KOPT-K1 (cell line): ENCODE measurements at regions not wholly inside any gene's neighbourhood (a gene's known extent, or its start where the extent isn't known, plus 50 kb on each side); places are given as distances from the start of the nearest gene placed in this dataset.
"Not testable (repeated sequence)": the region's sequence is repeated elsewhere in the genome, so short reads cannot be mapped to it uniquely, and the experiment has no call there.

Source experiments
- H3K27ac ChIP-seq: fragments of 200-600 bp; sonication (generic); 2 replicates; pipeline ENCODE4 v1.5.1; 2016; ENCODE audit warnings: antibody characterized with exemption, mild to moderate bottlenecking, low read depth, low read length; ENCODE audit not compliant: poor library complexity, severe bottlenecking
- H3K36me3 ChIP-seq: fragments of 200-600 bp; sonication (generic); 2 replicates; pipeline ENCODE4 v1.5.1; 2017; ENCODE audit warnings: antibody characterized with exemption, mild to moderate bottlenecking, low read length, moderate library complexity; ENCODE audit not compliant: insufficient read depth
- H3K9me3 ChIP-seq: fragments of 200-600 bp; sonication (generic); 2 replicates; pipeline ENCODE4 v1.5.1; 2017; ENCODE audit warnings: antibody characterized with exemption, low read length, mild to moderate bottlenecking; ENCODE audit not compliant: insufficient read depth, poor library complexity, severe bottlenecking

DNA sequence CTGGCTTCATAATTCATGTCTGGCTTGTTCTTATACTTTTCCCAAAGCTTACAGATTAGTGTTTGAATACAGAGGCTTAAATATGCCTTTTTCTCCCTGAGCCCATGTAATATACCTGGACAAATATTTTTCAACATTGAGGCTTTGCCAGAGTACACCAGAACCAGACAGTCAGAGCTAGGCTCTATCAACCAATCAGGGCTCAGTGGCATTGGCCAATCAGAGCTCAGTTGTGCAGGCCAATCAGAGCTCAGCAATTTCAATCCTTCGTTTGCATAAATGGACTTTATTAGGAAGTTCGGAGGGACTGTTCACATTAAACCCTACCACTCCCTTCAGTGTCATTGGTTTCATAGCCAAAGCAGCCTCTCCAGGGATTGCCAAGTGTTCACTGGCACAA lies 51.2 kb upstream of the TMSB15B start:
- H3K9me3 ChIP-seq: peaks cover 28% of the 10 kb centered on the region
- no peak overlapping the region for H3K27ac ChIP-seq
- H3K36me3 ChIP-seq: peaks cover 17% of the 10 kb centered on the region; the same call in 1 of the 2 replicates

DNA sequence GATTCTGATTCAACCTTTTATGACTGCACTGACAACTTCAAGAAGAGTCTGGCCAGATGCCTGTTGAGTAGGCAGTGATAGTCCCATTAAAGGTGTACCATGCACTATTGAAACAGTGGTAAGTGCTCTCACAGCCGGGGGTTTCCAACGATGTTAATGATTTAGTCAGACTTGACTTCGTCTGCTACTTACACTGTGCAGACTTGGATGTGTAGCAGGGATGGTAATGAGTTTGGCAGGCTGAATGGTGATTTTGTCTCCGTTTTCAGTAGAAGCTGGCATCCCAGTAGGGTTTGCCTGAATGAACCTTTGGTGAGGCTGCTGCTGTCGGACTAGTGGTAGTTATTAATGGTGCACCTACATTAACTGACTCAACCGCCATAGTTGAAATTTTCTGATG lies 52.0 kb upstream of the TMSB15B start:
- peaks cover 28% of the 10 kb centered on the region for H3K9me3 ChIP-seq
- H3K27ac ChIP-seq: no peak overlapping the region
- peaks cover 17% of the 10 kb centered on the region; the same call in 1 of the 2 replicates for H3K36me3 ChIP-seq

DNA sequence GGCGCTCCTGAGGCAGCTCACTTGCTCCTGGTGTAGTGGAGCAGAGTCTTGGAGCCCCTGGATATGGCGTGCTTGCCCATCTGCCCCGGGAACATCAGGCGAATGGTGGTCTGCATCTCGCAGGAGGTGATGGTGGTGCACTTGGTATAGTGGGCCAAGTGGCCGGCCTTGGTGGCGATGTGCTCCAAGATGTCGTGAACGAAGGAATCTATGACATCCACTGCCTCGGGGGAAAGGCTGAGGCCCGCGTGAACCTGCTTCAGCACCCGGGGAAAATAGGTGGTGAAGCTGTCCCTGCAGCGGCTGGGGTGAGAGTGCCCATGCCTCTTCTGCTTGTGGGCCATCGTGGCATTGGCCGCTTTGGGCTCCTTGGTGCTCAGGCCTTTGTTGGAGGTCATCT lies 58.1 kb upstream of the TMSB15B start:
- H3K36me3 ChIP-seq: peaks cover 6% of the 10 kb centered on the region; the same call in 1 of the 2 replicates
- H3K27ac ChIP-seq: no peak overlapping the region
- H3K9me3 ChIP-seq: peaks cover 36% of the 10 kb centered on the region

DNA sequence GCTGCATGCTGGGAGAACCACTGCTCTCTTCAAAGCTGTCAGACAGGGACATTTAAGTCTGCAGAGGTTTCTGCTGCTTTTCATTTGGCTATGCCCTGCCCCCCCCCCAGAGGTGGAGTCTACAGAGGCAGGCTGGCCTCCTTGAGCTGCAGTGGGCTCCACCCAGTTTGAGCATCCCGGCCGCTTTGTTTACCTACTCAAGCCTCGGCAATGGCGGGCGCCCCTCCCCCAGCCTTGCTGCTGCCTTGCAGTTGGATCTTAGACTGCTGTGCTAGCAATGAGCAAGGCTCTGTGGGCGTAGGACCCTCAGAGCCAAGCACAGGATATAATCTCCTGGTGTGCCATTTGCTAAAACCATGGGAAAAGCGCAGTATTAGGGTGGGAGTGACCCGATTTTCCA lies 59.8 kb upstream of the TMSB15B start:
- H3K36me3 ChIP-seq, H3K27ac ChIP-seq: not testable (repeated sequence)
- H3K9me3 ChIP-seq: peaks cover 33% of the 10 kb centered on the region

DNA sequence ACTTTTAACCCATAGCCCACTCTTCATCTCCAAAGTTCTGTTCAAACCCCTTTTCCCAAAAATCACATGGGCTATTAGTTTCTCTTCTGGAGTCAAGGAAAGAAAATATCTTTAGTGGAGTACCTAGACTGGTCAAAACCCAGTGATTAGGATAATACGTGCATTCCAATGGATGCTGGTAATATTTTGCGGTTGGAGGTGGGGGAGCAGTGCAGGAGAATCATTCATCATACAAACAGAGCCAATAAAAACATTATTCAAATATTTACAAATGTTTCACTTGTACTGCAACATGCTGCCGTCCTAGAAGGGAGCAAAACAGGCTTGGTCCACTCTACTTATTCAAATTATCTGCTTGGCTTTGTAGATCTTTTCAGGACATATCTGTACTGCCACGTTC lies 57.2 kb upstream of the RAB9B start:
- H3K36me3 ChIP-seq: no peaks in the 10 kb centered on the region
- peak overlapping the region; percentile 49 for H3K27ac ChIP-seq
- no peaks in the 10 kb centered on the region for H3K9me3 ChIP-seq

DNA sequence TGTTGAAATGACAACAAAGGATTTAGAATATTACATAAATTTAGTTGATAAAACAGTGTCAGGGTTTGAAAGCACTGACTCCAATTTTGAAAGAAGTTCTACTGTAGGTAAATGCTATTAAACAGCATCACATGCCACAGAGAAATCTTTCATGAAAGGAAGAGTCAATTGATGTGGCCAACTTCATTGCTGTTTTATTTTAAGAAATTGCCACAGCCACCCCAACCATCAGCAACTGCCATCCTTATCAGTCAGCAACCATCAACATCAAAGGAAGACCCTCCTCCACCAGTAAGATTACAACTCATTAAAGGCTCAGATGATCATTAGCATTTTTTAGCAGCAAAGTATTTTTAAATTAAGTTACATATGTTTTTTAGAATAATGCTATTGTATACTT lies 54.6 kb upstream of the RAB9B start:
- H3K9me3 ChIP-seq: no peaks in the 10 kb centered on the region
- peak overlapping the region; percentile 74 for H3K27ac ChIP-seq
- H3K36me3 ChIP-seq: no peaks in the 10 kb centered on the region

DNA sequence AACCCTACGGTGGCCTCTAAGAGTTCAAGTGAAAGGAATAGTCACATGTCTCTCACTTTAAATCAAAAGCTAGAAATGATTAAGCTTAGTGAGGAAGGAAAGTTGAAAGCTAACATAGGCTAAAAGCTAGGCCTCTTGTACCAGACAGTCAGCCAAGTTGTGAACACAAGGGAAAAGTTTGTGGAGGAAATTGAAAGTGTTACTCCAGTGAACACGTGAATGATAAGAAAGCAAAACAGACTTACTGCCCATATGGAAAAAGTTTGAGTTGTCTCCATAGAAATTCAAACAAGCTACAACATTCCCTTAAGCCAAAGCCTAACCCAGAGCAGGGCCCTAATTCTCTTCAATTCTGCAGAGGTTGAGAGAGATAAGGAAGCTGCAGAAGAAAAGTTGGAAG lies 51.5 kb upstream of the RAB9B start:
- Histone ChIP-seq H3K27ac (no peak overlapping the region), H3K9me3 (no peaks in the 10 kb centered on the region), H3K36me3 (no peaks in the 10 kb centered on the region)

DNA sequence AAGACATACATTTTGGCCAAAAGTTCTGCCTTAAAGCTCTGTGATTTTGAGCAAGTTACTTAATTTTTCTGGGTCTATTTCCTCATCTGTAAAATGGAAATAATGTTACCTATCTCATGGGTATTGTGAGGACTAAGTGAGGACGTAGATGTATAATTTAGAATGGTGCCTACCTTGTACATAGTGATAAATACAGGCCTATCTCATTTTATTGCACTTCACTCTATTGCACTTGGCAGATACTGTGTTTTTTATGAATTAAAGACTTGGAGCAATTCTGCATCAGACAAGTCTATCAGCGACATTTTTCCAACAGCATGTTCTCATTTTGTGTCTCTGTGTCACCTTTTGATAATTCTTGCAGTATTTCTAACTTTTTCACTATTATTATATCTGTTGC lies 50.9 kb upstream of the RAB9B start:
- Histone ChIP-seq H3K27ac (no peak overlapping the region), H3K9me3 (no peaks in the 10 kb centered on the region), H3K36me3 (no peaks in the 10 kb centered on the region)
